Activated naive CD8-positive, alpha-beta T cell treated with anti-CD3 and anti-CD28 coated beads for 36 hours (primary cell): ENCODE measurements at regions not wholly inside any gene's neighbourhood (a gene's known extent, or its start where the extent isn't known, plus 50 kb on each side); places are given as distances from the start of the nearest gene placed in this dataset.

Source experiments
- DNase-seq: peaks from one replicate; pipeline ENCODE4 v3.0.0; 2021
- H3K27ac Mint-ChIP-seq: one replicate; pipeline ENCODE4 v1.8.0; 2022; ENCODE audit warnings: mild to moderate bottlenecking, moderate library complexity, mixed read lengths
- H3K27me3 Mint-ChIP-seq: one replicate; pipeline ENCODE4 v1.8.0; 2022; ENCODE audit warnings: mild to moderate bottlenecking, mixed read lengths
- H3K36me3 Mint-ChIP-seq: one replicate; pipeline ENCODE4 v1.8.0; 2021; ENCODE audit warnings: mild to moderate bottlenecking, mixed read lengths
- H3K4me1 Mint-ChIP-seq: one replicate; pipeline ENCODE4 v1.8.0; 2021; ENCODE audit warnings: mixed read lengths
- H3K4me3 Mint-ChIP-seq: one replicate; pipeline ENCODE4 v1.8.0; 2022; ENCODE audit warnings: mild to moderate bottlenecking, moderate library complexity, mixed read lengths
- H3K9me3 Mint-ChIP-seq: one replicate; pipeline ENCODE4 v1.8.0; 2022; ENCODE audit warnings: mixed read lengths

GRCh38 chr5:123921193-123921592, 409.2 kb downstream of the CSNK1G3 start:
- H3K36me3 Mint-ChIP-seq: no peaks in the 10 kb centered on the region
- no peak overlapping the region for H3K27ac Mint-ChIP-seq
- no peaks in the 10 kb centered on the region for H3K27me3 Mint-ChIP-seq
- DNase-seq: no peak
- H3K4me3 Mint-ChIP-seq: no peak overlapping the region
- H3K4me1 Mint-ChIP-seq: no peaks in the 10 kb centered on the region
- H3K9me3 Mint-ChIP-seq: peaks cover 3% of the 10 kb centered on the region

DNA sequence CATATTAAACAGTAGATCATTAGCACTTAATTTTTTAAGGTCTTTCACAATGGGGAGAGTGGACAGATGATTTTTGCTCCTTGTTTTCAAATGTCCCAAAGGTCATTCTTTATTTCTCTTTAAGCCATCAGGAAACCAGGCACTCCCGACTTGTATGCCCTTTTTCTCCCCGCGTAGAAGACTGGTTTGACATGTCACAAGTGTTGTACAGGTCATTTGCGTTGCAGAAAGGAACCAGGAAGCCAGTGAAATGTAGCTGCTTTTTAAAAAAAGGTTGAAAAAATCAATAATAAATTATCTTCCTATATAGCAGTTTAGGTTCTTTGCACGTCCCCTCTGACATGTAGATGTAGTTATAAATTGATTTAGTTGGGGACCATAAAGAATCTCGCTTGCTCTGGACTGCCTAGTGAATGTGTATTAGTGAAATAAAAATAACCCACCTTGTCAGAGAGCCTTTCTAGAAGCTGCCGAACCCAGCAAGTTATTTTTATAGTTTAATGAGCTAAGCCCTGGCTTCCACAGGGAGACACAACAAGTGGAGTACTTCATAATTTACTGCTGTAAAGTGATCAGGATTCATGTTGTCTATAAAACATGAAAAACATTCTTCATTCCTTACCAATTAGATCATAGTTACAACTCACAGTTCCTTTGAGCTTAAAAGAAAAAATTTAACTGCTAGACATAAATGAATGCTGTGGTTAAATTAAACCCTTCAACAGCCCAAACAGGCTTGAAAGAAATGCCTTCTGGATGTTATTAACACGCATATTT, 404.6 kb downstream of the CSNK1G3 start:
- Mint-ChIP-seq H3K27me3 (no peaks in the 10 kb centered on the region), H3K36me3 (no peaks in the 10 kb centered on the region), H3K27ac (no peak overlapping the region), H3K4me3 (no peak overlapping the region), H3K4me1 (no peaks in the 10 kb centered on the region), H3K9me3 (peaks cover 3% of the 10 kb centered on the region)
- no peak for DNase-seq

DNA sequence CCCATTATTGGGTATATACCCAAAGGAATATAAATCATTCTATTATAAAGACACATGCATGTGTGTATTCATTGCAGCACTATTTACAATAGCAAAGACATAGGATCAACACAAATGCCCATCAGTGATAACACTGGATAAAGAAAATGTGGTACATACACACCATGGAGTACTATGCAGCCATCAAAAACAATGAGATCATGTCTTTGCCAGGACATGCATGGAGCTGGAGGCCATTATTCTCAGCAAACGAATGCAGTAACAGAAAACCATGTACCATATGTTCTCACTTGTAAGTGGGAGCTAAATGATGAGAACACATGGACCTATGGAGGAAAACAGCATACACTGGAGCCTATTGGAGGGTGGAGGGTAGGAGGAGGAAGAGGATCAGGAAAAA, 402.4 kb downstream of the CSNK1G3 start:
- Mint-ChIP-seq H3K27ac (no peak overlapping the region), H3K4me1 (no peaks in the 10 kb centered on the region), H3K27me3 (no peaks in the 10 kb centered on the region), H3K9me3 (peaks cover 2% of the 10 kb centered on the region), H3K36me3 (no peaks in the 10 kb centered on the region), H3K4me3 (no peak overlapping the region)
- DNase-seq: no peak

- no peak overlapping the region for H3K4me3 Mint-ChIP-seq
- H3K9me3 Mint-ChIP-seq: no peaks in the 10 kb centered on the region
- no peak for DNase-seq
- no peaks in the 10 kb centered on the region for H3K4me1 Mint-ChIP-seq
- no peak overlapping the region for H3K27ac Mint-ChIP-seq
- no peaks in the 10 kb centered on the region for H3K27me3 Mint-ChIP-seq
- H3K36me3 Mint-ChIP-seq: no peaks in the 10 kb centered on the region
Measured at GRCh38 chr5:123907349-123907748, 395.4 kb downstream of the CSNK1G3 start.

DNA sequence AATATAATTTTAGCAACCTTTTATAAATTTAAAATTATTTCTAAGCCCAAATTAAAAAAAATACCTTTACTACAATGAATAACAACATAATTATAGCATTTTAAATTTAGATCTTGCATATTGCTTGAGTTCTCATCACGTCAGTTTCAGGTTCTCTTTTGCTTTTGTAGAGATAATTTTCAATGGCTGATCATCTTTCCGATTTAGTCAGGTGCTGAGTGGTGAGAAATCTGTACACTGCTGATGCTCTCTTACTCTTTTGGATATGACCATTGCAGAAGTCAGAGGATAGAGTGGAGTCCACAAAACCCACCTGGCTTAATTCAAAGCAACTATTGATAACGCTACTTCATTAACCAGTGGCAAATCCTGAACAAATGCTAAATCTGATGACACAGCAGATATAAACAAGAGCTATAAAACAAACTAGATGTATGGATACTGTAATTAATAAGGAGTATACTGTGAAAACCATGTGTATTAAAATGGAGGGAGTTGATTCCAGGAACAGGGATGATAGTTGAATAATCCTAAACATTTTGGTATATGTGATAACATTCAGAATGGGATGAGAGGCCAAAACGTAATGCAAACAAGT, 394.8 kb downstream of the CSNK1G3 start:
- Mint-ChIP-seq H3K9me3 (no peaks in the 10 kb centered on the region), H3K27me3 (no peaks in the 10 kb centered on the region), H3K4me3 (no peak overlapping the region), H3K4me1 (no peaks in the 10 kb centered on the region), H3K27ac (no peak overlapping the region), H3K36me3 (no peaks in the 10 kb centered on the region)
- no peak for DNase-seq

DNA sequence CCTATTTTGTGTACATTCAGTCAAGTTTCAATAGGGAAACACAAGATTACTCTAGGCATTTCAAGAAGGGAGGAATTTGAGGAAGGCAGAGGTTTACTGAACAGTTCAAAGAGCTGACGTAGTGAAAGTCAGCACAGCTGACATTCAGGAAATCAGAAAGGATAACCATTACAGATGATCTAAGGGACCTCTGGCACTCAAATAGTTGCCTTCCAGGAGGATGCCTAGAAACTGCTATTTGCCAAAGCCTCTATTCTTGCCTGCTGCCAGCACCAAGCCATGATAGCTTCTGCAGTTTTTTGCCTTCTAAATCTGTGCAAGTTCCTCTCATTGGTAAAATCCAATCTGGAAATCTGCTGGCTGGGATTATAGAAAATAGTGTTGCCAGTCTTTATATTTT, 373.1 kb downstream of the CSNK1G3 start:
- H3K4me3 Mint-ChIP-seq: no peak overlapping the region
- H3K27me3 Mint-ChIP-seq: no peaks in the 10 kb centered on the region
- no peak overlapping the region for H3K27ac Mint-ChIP-seq
- peaks cover 3% of the 10 kb centered on the region for H3K9me3 Mint-ChIP-seq
- no peak for DNase-seq
- no peaks in the 10 kb centered on the region for H3K4me1 Mint-ChIP-seq
- H3K36me3 Mint-ChIP-seq: no peaks in the 10 kb centered on the region

- H3K27ac Mint-ChIP-seq: no peak overlapping the region
- no peaks in the 10 kb centered on the region for H3K4me1 Mint-ChIP-seq
- no peak overlapping the region for H3K4me3 Mint-ChIP-seq
- H3K27me3 Mint-ChIP-seq: no peaks in the 10 kb centered on the region
- peaks cover 3% of the 10 kb centered on the region for H3K9me3 Mint-ChIP-seq
- H3K36me3 Mint-ChIP-seq: no peaks in the 10 kb centered on the region
- DNase-seq: no peak
Measured at GRCh38 chr5:123882965-123883345, 371.0 kb downstream of the CSNK1G3 start.

DNA sequence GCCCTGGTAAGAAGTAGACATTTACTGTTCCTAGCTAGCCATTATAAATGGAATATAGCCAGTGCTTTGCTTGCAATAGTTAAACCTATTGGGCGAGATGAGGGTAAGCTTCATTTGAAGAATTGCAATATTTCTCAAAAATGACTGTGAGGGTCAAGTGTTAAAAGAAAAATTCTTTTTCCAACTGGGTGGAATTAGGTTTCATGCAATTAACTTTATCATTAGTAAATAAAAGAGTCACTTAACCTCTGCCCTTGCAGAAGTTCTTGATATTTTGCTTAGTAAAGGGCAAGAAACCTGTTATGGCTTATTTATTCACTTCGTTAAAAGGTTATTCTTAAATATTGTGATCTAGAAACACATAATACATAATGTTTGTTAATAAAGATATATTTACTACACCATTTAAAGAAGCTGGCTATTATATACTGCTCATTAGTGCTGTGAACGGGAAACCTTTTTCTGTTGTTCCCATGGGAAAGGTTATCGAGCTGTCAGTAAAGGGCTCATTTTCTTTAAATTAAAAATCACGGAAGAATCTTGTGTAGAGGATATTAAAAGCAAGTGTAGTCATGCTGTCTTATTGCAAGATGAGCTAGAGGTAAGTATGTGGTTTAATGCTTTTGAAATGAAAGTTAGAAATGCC, 370.5 kb downstream of the CSNK1G3 start:
- Mint-ChIP-seq H3K27ac (no peak overlapping the region), H3K4me3 (no peak overlapping the region), H3K4me1 (no peaks in the 10 kb centered on the region), H3K36me3 (no peaks in the 10 kb centered on the region), H3K9me3 (peaks cover 3% of the 10 kb centered on the region), H3K27me3 (no peaks in the 10 kb centered on the region)
- DNase-seq: no peak

- Mint-ChIP-seq H3K36me3 (no peaks in the 10 kb centered on the region), H3K9me3 (peaks cover 3% of the 10 kb centered on the region), H3K27me3 (no peaks in the 10 kb centered on the region), H3K27ac (no peak overlapping the region), H3K4me3 (no peak overlapping the region), H3K4me1 (no peaks in the 10 kb centered on the region)
- no peak for DNase-seq
Measured at GRCh38 chr5:123881759-123882244, 369.8 kb downstream of the CSNK1G3 start.

DNA sequence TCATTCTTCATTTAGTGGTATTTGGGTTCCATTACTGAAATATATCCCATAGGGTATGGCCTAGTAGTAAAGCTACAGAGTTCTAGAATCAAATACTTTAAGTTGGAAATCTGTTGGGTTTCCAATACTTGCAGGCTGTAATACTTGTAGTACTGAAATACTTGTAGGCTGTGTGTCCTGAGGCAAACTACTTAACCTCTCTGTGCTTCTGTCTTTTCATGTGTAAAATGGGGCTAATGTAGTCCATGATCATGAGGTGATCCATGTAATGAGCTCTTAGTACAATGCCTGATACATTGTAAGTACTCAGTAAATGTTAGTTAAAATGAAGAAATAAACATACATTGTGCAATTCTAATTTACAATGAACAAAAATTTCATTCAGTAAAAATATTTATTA, 368.9 kb downstream of the CSNK1G3 start:
- H3K36me3 Mint-ChIP-seq: no peaks in the 10 kb centered on the region
- H3K4me3 Mint-ChIP-seq: no peak overlapping the region
- no peaks in the 10 kb centered on the region for H3K27me3 Mint-ChIP-seq
- H3K27ac Mint-ChIP-seq: no peak overlapping the region
- no peak for DNase-seq
- H3K9me3 Mint-ChIP-seq: no peaks in the 10 kb centered on the region
- H3K4me1 Mint-ChIP-seq: no peaks in the 10 kb centered on the region

GRCh38 chr5:123879071-123879470, 367.1 kb downstream of the CSNK1G3 start:
- H3K27ac Mint-ChIP-seq: no peak overlapping the region
- H3K9me3 Mint-ChIP-seq: no peaks in the 10 kb centered on the region
- DNase-seq: no peak
- no peaks in the 10 kb centered on the region for H3K27me3 Mint-ChIP-seq
- no peak overlapping the region for H3K4me3 Mint-ChIP-seq
- no peaks in the 10 kb centered on the region for H3K4me1 Mint-ChIP-seq
- H3K36me3 Mint-ChIP-seq: no peaks in the 10 kb centered on the region

DNA sequence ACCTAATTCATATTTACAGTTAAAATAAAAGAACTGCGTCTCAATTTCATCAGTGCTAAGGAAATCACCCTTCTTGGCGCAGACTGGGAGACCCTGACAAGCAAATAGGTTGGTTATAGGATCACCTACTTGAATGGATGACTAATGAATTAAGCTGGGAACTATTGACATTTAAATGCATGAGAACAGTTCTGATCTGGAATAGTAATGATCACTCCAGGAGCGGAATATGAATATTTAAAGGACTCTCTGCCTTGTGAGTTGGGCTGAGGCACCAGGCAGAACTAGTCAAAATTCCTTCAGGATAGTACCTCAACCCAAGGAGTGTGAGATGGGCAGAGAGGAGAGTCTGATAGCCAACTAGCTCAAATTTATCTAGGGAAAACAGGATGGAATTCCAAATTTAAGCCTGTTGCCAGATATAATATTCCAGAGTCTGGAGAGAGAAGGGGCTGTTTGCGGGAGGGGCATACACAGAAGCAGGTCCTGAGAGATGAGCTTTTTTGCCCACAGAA, 364.4 kb downstream of the CSNK1G3 start:
- Mint-ChIP-seq H3K27ac (no peak overlapping the region), H3K9me3 (no peaks in the 10 kb centered on the region), H3K27me3 (no peaks in the 10 kb centered on the region), H3K4me3 (no peak overlapping the region), H3K4me1 (no peaks in the 10 kb centered on the region), H3K36me3 (no peaks in the 10 kb centered on the region)
- no peak for DNase-seq

- no peak overlapping the region for H3K27ac Mint-ChIP-seq
- no peaks in the 10 kb centered on the region for H3K27me3 Mint-ChIP-seq
- DNase-seq: no peak
- no peaks in the 10 kb centered on the region for H3K9me3 Mint-ChIP-seq
- no peak overlapping the region for H3K4me3 Mint-ChIP-seq
- H3K4me1 Mint-ChIP-seq: no peaks in the 10 kb centered on the region
- H3K36me3 Mint-ChIP-seq: no peaks in the 10 kb centered on the region
Measured at GRCh38 chr5:123875561-123876275, 363.7 kb downstream of the CSNK1G3 start.

DNA sequence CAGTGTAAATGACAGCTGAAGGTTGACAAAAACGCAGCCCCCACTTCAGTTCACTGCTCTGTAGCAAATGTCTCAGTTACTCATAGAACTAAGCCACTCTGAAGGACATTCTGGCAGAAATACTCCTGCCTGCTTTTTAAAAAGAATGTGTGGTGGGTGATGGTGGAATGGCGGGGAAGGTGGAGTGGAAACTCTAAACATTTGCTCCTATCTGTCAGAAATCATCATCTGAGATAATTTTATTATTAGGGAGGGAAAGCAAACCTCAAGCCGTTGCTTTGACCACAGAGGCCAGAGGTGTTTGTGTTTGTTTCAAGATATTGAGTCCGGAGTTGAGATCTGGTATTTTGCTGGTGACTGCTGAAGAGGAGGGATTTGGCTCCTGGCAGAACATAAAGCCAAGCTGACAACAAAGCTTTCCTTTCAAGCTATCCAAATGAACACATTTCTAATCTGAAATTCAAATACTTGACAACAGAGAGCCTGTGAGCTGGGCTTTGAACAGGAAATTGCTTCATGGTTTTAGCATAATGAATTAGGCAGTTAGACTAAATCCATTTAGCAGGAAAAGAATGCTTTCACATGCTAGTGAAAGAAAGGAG, 362.7 kb downstream of the CSNK1G3 start:
- Mint-ChIP-seq H3K27ac (no peak overlapping the region), H3K27me3 (no peaks in the 10 kb centered on the region), H3K36me3 (no peaks in the 10 kb centered on the region), H3K4me1 (no peaks in the 10 kb centered on the region), H3K4me3 (no peak overlapping the region), H3K9me3 (no peaks in the 10 kb centered on the region)
- no peak for DNase-seq

- Mint-ChIP-seq H3K36me3 (no peaks in the 10 kb centered on the region), H3K27ac (no peak overlapping the region), H3K9me3 (no peaks in the 10 kb centered on the region), H3K4me1 (no peaks in the 10 kb centered on the region), H3K4me3 (no peak overlapping the region), H3K27me3 (no peaks in the 10 kb centered on the region)
- no peak for DNase-seq
Measured at GRCh38 chr5:123873846-123874245, 361.9 kb downstream of the CSNK1G3 start.
